Muscle layer of colon (tissue), 2 donors: ENCODE measurements at regions not wholly inside any gene's neighbourhood (a gene's known extent, or its start where the extent isn't known, plus 50 kb on each side); places are given as distances from the start of the nearest gene placed in this dataset.

ENCODE experiments used
- H3K27ac ChIP-seq: one replicate; pipeline ENCODE4 v1.7.0; 2013; ENCODE audit warnings: low read depth, mild to moderate bottlenecking, low read length, moderate library complexity
- H3K27me3 ChIP-seq, 2 donors: one replicate each; pipeline ENCODE4 v1.7.0; 2013; ENCODE audit warnings: low read length in 2 of 2, mild to moderate bottlenecking in 2 of 2; ENCODE audit not compliant: insufficient read depth in 2 of 2, control insufficient read depth in 1 of 2
- H3K36me3 ChIP-seq: one replicate; pipeline ENCODE4 v1.7.0; 2013; ENCODE audit warnings: mild to moderate bottlenecking, low read length; ENCODE audit not compliant: insufficient read depth
- H3K4me1 ChIP-seq: one replicate; pipeline ENCODE4 v1.7.0; 2013; ENCODE audit warnings: mild to moderate bottlenecking, low read length; ENCODE audit not compliant: insufficient read depth
- H3K4me3 ChIP-seq, 2 donors: one replicate each; pipeline ENCODE4 v1.7.0; 2013; ENCODE audit warnings: low read length in 2 of 2, low read depth in 1 of 2, mild to moderate bottlenecking in 1 of 2, moderate library complexity in 1 of 2
- H3K9ac ChIP-seq: one replicate; pipeline ENCODE4 v1.7.0; 2013; ENCODE audit warnings: low read length
- H3K9me3 ChIP-seq: one replicate; pipeline ENCODE4 v1.7.0; 2013; ENCODE audit warnings: mild to moderate bottlenecking, low read length
- donor health status: abdominal sarcoma.
- donor health status: Adenocarcinoma of cecum.

DNA sequence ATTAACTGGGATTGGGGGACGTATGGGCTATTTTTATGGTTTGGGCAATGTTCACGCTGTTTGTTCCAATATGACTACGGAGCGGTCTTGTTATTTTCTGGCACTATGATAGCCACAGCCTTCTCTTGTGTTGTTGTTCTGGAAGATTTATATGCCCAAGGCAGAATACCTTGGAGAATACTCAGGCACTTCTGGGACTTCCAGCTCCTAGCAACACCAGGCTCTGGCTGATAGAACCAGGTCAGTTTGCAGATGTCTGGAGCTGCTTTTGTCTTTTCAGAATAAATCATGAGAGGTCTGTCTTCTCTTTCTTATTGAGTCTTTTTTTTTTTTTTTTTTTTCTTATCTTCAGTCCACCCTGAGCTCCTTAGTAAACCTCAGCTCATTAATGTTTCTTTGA lies 262.5 kb downstream of the MED10 start:
- Histone ChIP-seq H3K4me3 (no peak overlapping the region), H3K36me3 (no peaks in the 10 kb centered on the region), H3K9me3 (no peaks in the 10 kb centered on the region), H3K27me3 (no peaks in the 10 kb centered on the region), H3K27ac (no peak overlapping the region), H3K9ac (no peak overlapping the region), H3K4me1 (peaks cover 5% of the 10 kb centered on the region)

DNA sequence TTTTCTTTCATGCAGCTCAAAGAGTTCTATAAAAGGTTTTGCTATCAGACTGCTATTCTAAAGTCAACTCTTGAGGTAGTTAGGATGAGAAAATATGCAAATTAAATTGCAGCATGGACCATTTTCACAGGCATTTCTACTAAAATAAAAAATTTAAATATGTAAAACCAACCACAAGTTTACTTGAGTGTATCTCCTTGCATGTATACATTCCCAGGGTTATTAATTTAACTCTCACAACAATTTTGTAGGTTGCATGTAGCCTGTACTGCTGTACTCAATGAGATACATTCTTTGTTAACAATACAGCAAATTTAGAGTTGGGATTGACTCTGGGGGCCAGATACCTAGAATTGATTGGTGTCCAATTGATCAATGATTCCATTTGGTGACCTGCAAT lies 265.8 kb downstream of the MED10 start:
- H3K9me3 ChIP-seq, result no peaks in the 10 kb centered on the region
- no peak overlapping the region for H3K4me3 ChIP-seq
- no peaks in the 10 kb centered on the region for H3K36me3 ChIP-seq
- no peak overlapping the region for H3K27ac ChIP-seq
- no peaks in the 10 kb centered on the region for H3K27me3 ChIP-seq
- H3K9ac ChIP-seq, result no peak overlapping the region
- peaks cover 5% of the 10 kb centered on the region for H3K4me1 ChIP-seq

DNA sequence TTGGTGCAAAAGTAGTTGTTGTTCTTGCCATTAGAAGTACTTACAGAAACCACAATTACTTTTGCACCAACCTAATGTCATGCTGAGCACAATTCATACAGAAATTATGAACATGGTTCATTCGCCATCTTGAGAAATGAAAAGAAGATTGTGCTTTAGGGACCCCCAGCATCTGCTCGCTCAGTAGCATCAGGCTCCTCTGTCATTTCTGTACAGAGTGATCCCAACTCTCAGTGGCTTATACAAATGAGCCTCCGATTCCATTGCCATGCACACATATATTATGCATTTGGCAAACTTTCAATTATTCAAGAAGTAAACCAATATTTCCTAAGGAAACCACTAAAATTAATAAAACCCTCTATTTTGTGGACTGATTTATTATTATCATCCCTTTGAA lies 266.2 kb downstream of the MED10 start:
- H3K9ac ChIP-seq, result no peak overlapping the region
- H3K27ac ChIP-seq, result no peak overlapping the region
- H3K4me1 ChIP-seq, result peaks cover 5% of the 10 kb centered on the region
- no peaks in the 10 kb centered on the region for H3K27me3 ChIP-seq
- no peaks in the 10 kb centered on the region for H3K9me3 ChIP-seq
- H3K4me3 ChIP-seq, result no peak overlapping the region
- H3K36me3 ChIP-seq, result no peaks in the 10 kb centered on the region

DNA sequence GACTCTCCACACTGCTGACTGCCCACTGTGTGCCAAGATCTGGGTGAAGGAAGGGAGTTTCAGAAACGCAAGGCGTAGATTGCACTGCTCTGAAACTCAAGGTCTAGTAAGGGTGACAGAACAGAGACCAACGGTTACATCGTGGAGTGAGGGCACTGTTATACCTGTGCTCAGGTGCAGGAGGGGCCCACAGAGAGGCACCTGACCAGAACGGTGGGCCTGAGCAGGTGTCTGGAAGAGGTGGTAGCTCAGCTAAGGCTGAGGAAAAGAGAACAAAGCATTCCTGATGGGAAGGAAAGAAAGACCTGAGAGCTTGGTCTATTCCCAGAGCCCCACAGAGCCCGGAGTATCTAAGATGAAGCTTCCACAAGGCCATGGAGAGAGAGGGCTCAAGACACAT lies 267.2 kb downstream of the MED10 start:
- no peaks in the 10 kb centered on the region for H3K27me3 ChIP-seq
- H3K9ac ChIP-seq, result no peak overlapping the region
- peaks cover 5% of the 10 kb centered on the region for H3K4me1 ChIP-seq
- H3K9me3 ChIP-seq, result no peaks in the 10 kb centered on the region
- no peaks in the 10 kb centered on the region for H3K36me3 ChIP-seq
- no peak overlapping the region for H3K27ac ChIP-seq
- no peak overlapping the region for H3K4me3 ChIP-seq

DNA sequence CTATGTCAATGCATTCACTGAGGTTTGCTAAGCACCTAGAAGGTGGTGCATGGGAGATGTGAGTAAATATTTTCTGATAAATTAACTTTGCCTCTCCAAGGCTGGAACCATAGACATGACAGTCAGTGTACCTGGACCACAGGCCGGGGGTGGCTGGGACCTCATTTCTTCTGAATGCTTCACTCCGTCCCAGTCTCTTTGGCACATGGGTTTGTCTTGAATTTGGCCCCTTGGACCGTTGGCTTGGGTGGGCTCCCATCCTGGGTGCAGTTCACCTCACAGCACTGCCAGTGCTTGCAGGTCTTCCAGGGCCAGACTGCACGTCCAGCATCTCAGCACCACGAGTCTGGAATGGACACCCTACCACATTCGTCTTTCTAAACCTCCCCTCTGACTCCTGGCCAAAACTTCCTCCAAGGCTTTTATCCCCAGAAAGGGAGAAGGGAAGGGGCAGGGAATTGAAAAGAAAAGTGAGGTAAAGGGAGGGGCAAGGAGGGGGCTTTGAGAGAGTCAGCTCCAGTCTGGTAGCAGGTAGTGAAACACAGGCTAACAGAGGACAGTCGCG lies 267.8 kb downstream of the MED10 start:
- Histone ChIP-seq H3K27me3 (no peaks in the 10 kb centered on the region), H3K27ac (no peak overlapping the region), H3K9ac (no peak overlapping the region), H3K9me3 (no peaks in the 10 kb centered on the region), H3K4me1 (peaks cover 4% of the 10 kb centered on the region), H3K4me3 (no peak overlapping the region), H3K36me3 (no peaks in the 10 kb centered on the region)

DNA sequence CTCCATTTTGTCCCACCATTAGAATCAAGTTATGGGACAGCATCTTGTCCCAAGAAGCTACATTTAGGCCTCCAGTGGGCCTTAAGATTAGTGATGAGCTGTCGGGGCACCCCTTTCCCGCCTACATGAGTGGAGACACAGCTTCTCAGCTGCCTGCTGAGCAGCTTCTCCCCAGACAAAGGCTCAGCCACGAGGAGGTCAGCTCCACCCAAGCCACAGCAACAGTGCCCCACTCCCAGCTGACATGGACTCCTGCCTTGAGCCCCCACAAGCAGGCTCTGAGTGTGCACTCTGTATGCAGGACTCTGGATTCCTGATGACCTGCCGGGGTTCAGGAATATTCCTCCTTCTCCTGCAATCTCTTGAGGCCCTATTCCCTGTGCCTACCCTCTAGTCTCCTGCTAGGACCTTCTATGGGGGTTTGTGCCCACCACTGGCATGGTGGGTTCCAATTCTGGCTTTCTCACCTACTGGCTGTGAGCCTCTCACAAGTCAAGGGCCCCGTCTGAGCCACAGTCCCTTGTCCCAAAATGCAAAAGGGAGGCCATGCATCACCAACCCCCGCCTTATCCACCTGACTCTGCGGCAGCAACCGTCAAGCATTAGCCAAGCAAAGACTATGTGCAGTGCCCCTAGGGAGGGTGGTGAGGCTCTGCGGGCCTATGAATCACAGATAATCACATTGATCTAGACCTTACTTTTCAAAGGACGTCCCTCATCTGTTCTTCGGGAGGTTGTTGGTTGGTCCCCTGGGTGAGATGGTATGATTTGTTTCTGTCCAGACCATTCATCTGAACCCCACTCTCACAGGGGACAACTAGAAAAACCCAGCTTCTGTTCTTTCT lies 269.1 kb downstream of the MED10 start:
- H3K36me3 ChIP-seq, result no peaks in the 10 kb centered on the region
- H3K27me3 ChIP-seq, result no peaks in the 10 kb centered on the region
- H3K4me3 ChIP-seq, result no peak overlapping the region
- no peaks in the 10 kb centered on the region for H3K4me1 ChIP-seq
- no peak overlapping the region for H3K27ac ChIP-seq
- H3K9ac ChIP-seq, result no peak overlapping the region
- no peaks in the 10 kb centered on the region for H3K9me3 ChIP-seq

DNA sequence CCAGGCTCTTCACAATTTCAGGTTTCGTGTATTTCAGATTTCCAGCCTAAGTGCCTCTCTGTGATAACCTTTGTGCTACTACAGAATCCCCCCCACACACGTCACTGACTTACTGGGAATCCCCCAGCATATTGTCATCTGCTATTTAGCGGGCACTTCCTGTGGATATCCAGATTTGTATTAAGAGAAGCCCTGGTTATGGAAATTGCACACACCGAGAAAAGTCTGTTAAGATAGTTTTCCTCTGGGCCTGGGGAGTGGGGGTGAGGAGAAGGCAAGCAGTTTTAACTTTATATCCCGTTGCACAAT lies 269.9 kb downstream of the MED10 start:
- Histone ChIP-seq H3K9me3 (no peaks in the 10 kb centered on the region), H3K36me3 (no peaks in the 10 kb centered on the region), H3K4me1 (no peaks in the 10 kb centered on the region), H3K27me3 (no peaks in the 10 kb centered on the region), H3K9ac (no peak overlapping the region), H3K27ac (no peak overlapping the region), H3K4me3 (no peak overlapping the region)

DNA sequence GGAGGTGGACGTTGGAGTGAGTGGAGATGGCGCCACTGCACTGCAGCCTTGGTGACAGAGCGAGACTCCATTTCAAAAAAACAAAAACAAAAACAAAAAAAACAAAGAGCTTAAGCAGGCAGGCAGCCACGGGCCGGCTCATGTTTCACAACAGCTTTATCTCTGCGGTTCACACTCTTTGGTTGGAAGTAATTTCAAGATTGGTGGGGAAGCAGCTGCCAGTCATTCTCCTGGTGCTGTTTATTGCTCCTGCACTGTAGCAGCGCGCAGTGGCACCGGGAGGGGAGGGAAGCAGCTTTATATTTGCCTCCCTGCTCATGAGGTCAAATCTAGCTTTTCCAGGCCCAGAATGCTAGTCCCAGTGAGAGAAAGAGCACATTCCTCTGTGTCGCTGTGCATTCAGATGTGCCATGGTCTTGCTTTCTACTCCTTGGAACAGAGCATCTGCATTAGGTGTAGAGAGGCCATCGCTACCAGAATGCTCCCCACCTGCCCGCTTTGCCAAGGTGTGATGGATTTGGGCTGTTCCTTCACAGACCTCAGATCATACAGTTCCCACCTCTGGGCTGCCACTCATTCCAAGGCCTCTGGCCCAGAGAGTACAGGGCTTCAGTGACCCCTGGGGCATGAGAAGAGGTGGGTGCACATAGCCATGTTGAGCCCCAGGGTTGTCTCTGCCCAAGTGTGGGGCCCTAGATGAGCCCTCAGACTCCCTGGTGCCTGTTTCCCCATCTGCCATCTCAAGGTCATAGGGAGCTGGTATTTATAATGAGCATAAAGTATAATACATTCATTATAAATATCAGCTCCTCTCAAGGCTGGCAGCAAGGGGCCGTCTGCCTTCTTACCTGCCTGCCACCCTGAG lies 270.4 kb downstream of the MED10 start:
- Histone ChIP-seq H3K9ac (no peak overlapping the region), H3K27ac (no peak overlapping the region), H3K27me3 (no peaks in the 10 kb centered on the region), H3K36me3 (no peaks in the 10 kb centered on the region), H3K9me3 (no peaks in the 10 kb centered on the region), H3K4me3 (no peak overlapping the region), H3K4me1 (no peaks in the 10 kb centered on the region)

DNA sequence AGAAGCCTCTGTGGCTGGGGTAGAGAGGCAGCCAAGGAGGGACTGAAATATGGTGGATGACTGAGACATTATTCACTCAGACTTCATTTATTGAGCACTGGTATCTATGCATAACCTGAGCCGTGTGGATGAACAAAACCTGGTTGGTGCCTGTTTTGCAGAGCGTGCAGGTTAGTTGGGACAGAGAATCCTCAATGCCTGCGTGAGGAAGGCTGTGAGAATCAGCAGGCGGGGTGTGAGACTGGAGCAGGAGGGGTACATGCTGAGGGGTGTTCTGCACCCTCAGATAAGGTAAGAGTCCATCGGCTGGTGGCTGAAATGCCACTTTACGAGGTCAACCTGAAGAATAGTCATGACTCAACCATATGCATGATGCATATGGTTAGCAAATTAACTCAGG lies 271.6 kb downstream of the MED10 start:
- H3K4me3 ChIP-seq, result no peak overlapping the region
- no peak overlapping the region for H3K9ac ChIP-seq
- H3K4me1 ChIP-seq, result no peaks in the 10 kb centered on the region
- H3K27me3 ChIP-seq, result no peaks in the 10 kb centered on the region
- no peaks in the 10 kb centered on the region for H3K9me3 ChIP-seq
- no peaks in the 10 kb centered on the region for H3K36me3 ChIP-seq
- H3K27ac ChIP-seq, result no peak overlapping the region

DNA sequence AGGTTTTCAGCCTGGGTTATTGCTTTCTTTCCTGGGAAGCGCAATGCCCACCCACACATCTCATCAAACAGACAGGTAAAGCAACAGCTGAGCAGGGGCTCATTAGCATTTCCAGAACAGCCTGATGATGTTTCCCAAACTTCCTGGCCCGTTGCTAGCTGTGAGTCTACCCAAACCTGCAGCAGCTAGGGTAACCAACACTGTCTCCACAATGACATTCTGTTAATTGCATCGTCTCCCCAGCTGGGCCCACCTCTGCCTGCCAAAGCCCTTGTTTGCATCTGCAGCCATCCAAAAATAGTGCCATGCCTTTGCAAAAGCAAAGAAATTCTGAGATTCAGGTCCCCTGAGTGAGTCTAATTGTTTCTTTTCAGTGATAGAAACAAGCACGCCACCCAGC lies 273.0 kb downstream of the MED10 start:
- no peak overlapping the region for H3K27ac ChIP-seq
- no peaks in the 10 kb centered on the region for H3K27me3 ChIP-seq

DNA sequence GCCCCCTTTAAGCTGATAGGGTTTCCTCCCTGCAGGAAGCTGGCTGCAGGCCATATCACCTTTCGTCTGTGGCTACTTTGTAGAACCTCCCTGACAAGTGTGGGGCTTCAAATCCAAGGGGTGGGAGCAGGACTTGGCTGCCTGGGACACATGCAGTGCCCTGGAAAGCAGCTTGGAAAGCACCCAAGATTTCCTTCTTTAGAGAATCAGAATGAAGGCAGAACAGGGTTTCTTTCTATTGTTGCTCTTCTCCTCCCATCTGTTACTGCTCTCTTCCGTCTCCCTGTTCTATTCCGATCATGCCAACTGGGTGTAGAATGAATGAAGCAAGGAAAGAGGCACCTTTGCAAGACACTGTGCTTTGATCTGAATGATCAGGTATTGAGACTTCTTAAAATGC lies 282.2 kb downstream of the MED10 start:
- Histone ChIP-seq H3K36me3 (no peaks in the 10 kb centered on the region), H3K9me3 (no peaks in the 10 kb centered on the region), H3K4me1 (no peaks in the 10 kb centered on the region), H3K27me3 (no peaks in the 10 kb centered on the region), H3K27ac (no peak overlapping the region), H3K9ac (no peak overlapping the region), H3K4me3 (no peak overlapping the region)

More for the DNA sequence above, 273.0 kb downstream of the MED10 start:
- no peaks in the 10 kb centered on the region for H3K9me3 ChIP-seq
- H3K4me1 ChIP-seq, result no peaks in the 10 kb centered on the region
- no peaks in the 10 kb centered on the region for H3K36me3 ChIP-seq
- no peak overlapping the region for H3K4me3 ChIP-seq
- no peak overlapping the region for H3K9ac ChIP-seq
